ENCODE measurements at regions not wholly inside any gene's neighbourhood (a gene's known extent, or its start where the extent isn't known, plus 50 kb on each side); places are given as distances from the start of the nearest gene placed in this dataset.

GRCh38 chr17:70314506-70314905 lies 145.2 kb downstream of the KCNJ2 start:
- Histone ChIP-seq H3K27ac (no peak overlapping the region), H3K27me3 (no peaks in the 10 kb centered on the region), H3K4me3 (no peak overlapping the region), H3K9me3 (no peaks in the 10 kb centered on the region), H3K36me3 (no peaks in the 10 kb centered on the region), H3K4me1 (no peaks in the 10 kb centered on the region)
- intact Hi-C loops (cut with DNase I) = no loop called here
- DNase-seq (ENCODE audit: low spot score in 2 of 2) = no peak
- no peak for TF ChIP-seq CTCF (IDR thresholded peaks at IDR 0.05)

GRCh38 chr17:70317421-70317820 lies 148.1 kb downstream of the KCNJ2 start:
- H3K9me3 ChIP-seq = no peaks in the 10 kb centered on the region
- no peak overlapping the region for H3K27ac ChIP-seq
- H3K27me3 ChIP-seq = no peaks in the 10 kb centered on the region
- H3K36me3 ChIP-seq = no peaks in the 10 kb centered on the region
- no peak for TF ChIP-seq CTCF (IDR thresholded peaks at IDR 0.05)
- H3K4me3 ChIP-seq = no peak overlapping the region
- H3K4me1 ChIP-seq = no peaks in the 10 kb centered on the region
- intact Hi-C loops (cut with DNase I) = no loop called here
- DNase-seq (ENCODE audit: low spot score in 2 of 2) = no peak

GRCh38 chr17:70318051-70318450 lies 148.7 kb downstream of the KCNJ2 start:
- no peaks in the 10 kb centered on the region for H3K9me3 ChIP-seq
- no peaks in the 10 kb centered on the region for H3K4me1 ChIP-seq
- no peak for TF ChIP-seq CTCF (IDR thresholded peaks at IDR 0.05)
- no peaks in the 10 kb centered on the region for H3K27me3 ChIP-seq
- no peaks in the 10 kb centered on the region for H3K36me3 ChIP-seq
- no peak for DNase-seq (ENCODE audit: low spot score in 2 of 2)
- intact Hi-C loops (cut with DNase I) = no loop called here
- H3K27ac ChIP-seq = no peak overlapping the region
- H3K4me3 ChIP-seq = no peak overlapping the region

GRCh38 chr17:70319516-70319915 lies 150.2 kb downstream of the KCNJ2 start:
- no peaks in the 10 kb centered on the region for H3K36me3 ChIP-seq
- no peak overlapping the region for H3K27ac ChIP-seq
- TF ChIP-seq CTCF (IDR thresholded peaks at IDR 0.05) = no peak
- no peaks in the 10 kb centered on the region for H3K27me3 ChIP-seq
- DNase-seq (ENCODE audit: low spot score in 2 of 2) = no peak
- H3K4me3 ChIP-seq = no peak overlapping the region
- H3K4me1 ChIP-seq = no peaks in the 10 kb centered on the region
- intact Hi-C loops (cut with DNase I) = no loop called here
- no peaks in the 10 kb centered on the region for H3K9me3 ChIP-seq

- Histone ChIP-seq H3K36me3 (no peaks in the 10 kb centered on the region), H3K4me3 (no peak overlapping the region), H3K27ac (no peak overlapping the region), H3K4me1 (no peaks in the 10 kb centered on the region), H3K9me3 (no peaks in the 10 kb centered on the region), H3K27me3 (no peaks in the 10 kb centered on the region)
- intact Hi-C loops (cut with DNase I) = no loop called here
- TF ChIP-seq CTCF (IDR thresholded peaks at IDR 0.05) = no peak
- DNase-seq (ENCODE audit: low spot score in 2 of 2) = no peak
Measured at GRCh38 chr17:70320673-70321345, 151.5 kb downstream of the KCNJ2 start.

- Histone ChIP-seq H3K4me1 (no peaks in the 10 kb centered on the region), H3K27me3 (no peaks in the 10 kb centered on the region), H3K9me3 (no peaks in the 10 kb centered on the region), H3K27ac (no peak overlapping the region), H3K36me3 (no peaks in the 10 kb centered on the region), H3K4me3 (no peak overlapping the region)
- DNase-seq (ENCODE audit: low spot score in 2 of 2) = no peak
- TF ChIP-seq CTCF (IDR thresholded peaks at IDR 0.05) = no peak
- intact Hi-C loops (cut with DNase I) = no loop called here
Measured at GRCh38 chr17:70321352-70321751, 152.0 kb downstream of the KCNJ2 start.
